Osteoblast (primary cell): ENCODE measurements at regions not wholly inside any gene's neighbourhood (a gene's known extent, or its start where the extent isn't known, plus 50 kb on each side); places are given as distances from the start of the nearest gene placed in this dataset.

Experiments
- DNase-seq: peaks from one replicate; pipeline ENCODE4 v3.0.0; 2011; ENCODE audit warnings: low spot score, mixed read lengths; ENCODE audit not compliant: insufficient read length; ENCODE audit errors: missing footprints
- H2AFZ ChIP-seq: 2 replicates; pipeline ENCODE4 v1.6.0; 2011; ENCODE audit warnings: mild to moderate bottlenecking, low read length
- H3K27ac ChIP-seq: 2 replicates; pipeline ENCODE4 v1.5.1; 2011; ENCODE audit warnings: mild to moderate bottlenecking, low read depth, low read length, moderate library complexity
- H3K27me3 ChIP-seq: 2 replicates; pipeline ENCODE4 v1.6.0; 2012; ENCODE audit warnings: mild to moderate bottlenecking, control low read depth, inconsistent platforms, low read length, moderate library complexity; ENCODE audit not compliant: insufficient read depth
- H3K36me3 ChIP-seq: 2 replicates; pipeline ENCODE4 v1.5.1; 2011; ENCODE audit warnings: mild to moderate bottlenecking, low read length, control low read depth, moderate library complexity; ENCODE audit not compliant: insufficient read depth
- H3K4me1 ChIP-seq: 2 replicates; pipeline ENCODE4 v1.5.1; 2011; ENCODE audit warnings: mild to moderate bottlenecking, low read length, control low read depth, moderate library complexity; ENCODE audit not compliant: insufficient read depth
- H3K4me2 ChIP-seq: 2 replicates; pipeline ENCODE4 v1.6.0; 2011; ENCODE audit warnings: mild to moderate bottlenecking, low read length; ENCODE audit not compliant: insufficient read depth
- H3K4me3 ChIP-seq: fragments of 200-600 bp; sonication (generic); 3 replicates; pipeline ENCODE4 v1.5.1; 2012; ENCODE audit warnings: mild to moderate bottlenecking, low read length, inconsistent platforms; ENCODE audit not compliant: insufficient read depth
- H3K79me2 ChIP-seq: 2 replicates; pipeline ENCODE4 v1.6.0; 2012; ENCODE audit warnings: mild to moderate bottlenecking, low read length, control low read depth, inconsistent platforms; ENCODE audit not compliant: insufficient read depth
- H3K9me3 ChIP-seq: 2 replicates; pipeline ENCODE4 v1.5.1; 2011; ENCODE audit warnings: low read depth, low read length, control low read depth
- H4K20me1 ChIP-seq: 2 replicates; pipeline ENCODE4 v1.6.0; 2012; ENCODE audit warnings: mild to moderate bottlenecking, low read length, control low read depth; ENCODE audit not compliant: insufficient read depth
- CTCF ChIP-seq: IDR thresholded peaks from 2 replicates; pipeline ENCODE4 v1.5.1; 2011; ENCODE audit warnings: mild to moderate bottlenecking, low read depth, low read length, moderate library complexity; ENCODE audit errors: extremely low read depth

GRCh38 chr5:172588380-172588779 lies 52.7 kb upstream of the NEURL1B start:
- Histone ChIP-seq H3K79me2 (no peaks in the 10 kb centered on the region), H3K36me3 (no peaks in the 10 kb centered on the region), H2AFZ (no peak overlapping the region), H3K4me3 (no peak overlapping the region), H3K4me2 (no peak overlapping the region), H3K4me1 (no peaks in the 10 kb centered on the region), H3K9me3 (no peaks in the 10 kb centered on the region), H3K27ac (no peak overlapping the region), H3K27me3 (peaks cover 58% of the 10 kb centered on the region), H4K20me1 (no peaks in the 10 kb centered on the region)
- TF ChIP-seq CTCF: no peak
- DNase-seq: no peak

GRCh38 chr5:172587061-172587405 lies 54.0 kb upstream of the NEURL1B start:
- Histone ChIP-seq H4K20me1 (no peaks in the 10 kb centered on the region), H2AFZ (no peak overlapping the region), H3K9me3 (no peaks in the 10 kb centered on the region), H3K27ac (no peak overlapping the region), H3K36me3 (no peaks in the 10 kb centered on the region), H3K27me3 (peaks cover 64% of the 10 kb centered on the region), H3K79me2 (no peaks in the 10 kb centered on the region), H3K4me1 (no peaks in the 10 kb centered on the region), H3K4me2 (no peak overlapping the region), H3K4me3 (no peak overlapping the region)
- no peak for TF ChIP-seq CTCF
- DNase-seq: no peak

- Histone ChIP-seq H3K4me2 (no peak overlapping the region), H3K4me1 (no peaks in the 10 kb centered on the region), H2AFZ (no peak overlapping the region), H3K9me3 (no peaks in the 10 kb centered on the region), H4K20me1 (no peaks in the 10 kb centered on the region), H3K27me3 (peaks cover 66% of the 10 kb centered on the region), H3K36me3 (no peaks in the 10 kb centered on the region), H3K27ac (no peak overlapping the region), H3K4me3 (no peak overlapping the region), H3K79me2 (no peaks in the 10 kb centered on the region)
- DNase-seq: no peak
- no peak for TF ChIP-seq CTCF
Observed at GRCh38 chr5:172586125-172587060, 54.7 kb upstream of the NEURL1B start.

- H3K27me3 ChIP-seq: peaks cover 68% of the 10 kb centered on the region
Observed at GRCh38 chr5:172585114-172585513, 55.9 kb upstream of the NEURL1B start.

More at GRCh38 chr5:172585114-172585513, 55.9 kb upstream of the NEURL1B start:
- DNase-seq: no peak
- no peaks in the 10 kb centered on the region for H3K36me3 ChIP-seq
- no peak overlapping the region for H3K4me2 ChIP-seq
- no peak overlapping the region for H2AFZ ChIP-seq
- H4K20me1 ChIP-seq: no peaks in the 10 kb centered on the region
- no peaks in the 10 kb centered on the region for H3K4me1 ChIP-seq
- H3K27ac ChIP-seq: no peak overlapping the region
- no peak overlapping the region for H3K4me3 ChIP-seq
- no peak for TF ChIP-seq CTCF
- no peaks in the 10 kb centered on the region for H3K79me2 ChIP-seq
- no peaks in the 10 kb centered on the region for H3K9me3 ChIP-seq
